GM18868 (cell line): ENCODE measurements at regions not wholly inside any gene's neighbourhood (a gene's known extent, or its start where the extent isn't known, plus 50 kb on each side); places are given as distances from the start of the nearest gene placed in this dataset.
"Not testable (repeated sequence)": the region's sequence is repeated elsewhere in the genome, so short reads cannot be mapped to it uniquely, and the experiment has no call there.

Experiments
- ATAC-seq: cut with Tn5 transposase; IDR thresholded peaks from one replicate; pipeline ENCODE4 v1.9.1; 2021; ENCODE audit warnings: mild to moderate bottlenecking, moderate library complexity; ENCODE audit not compliant: unreplicated experiment

DNA sequence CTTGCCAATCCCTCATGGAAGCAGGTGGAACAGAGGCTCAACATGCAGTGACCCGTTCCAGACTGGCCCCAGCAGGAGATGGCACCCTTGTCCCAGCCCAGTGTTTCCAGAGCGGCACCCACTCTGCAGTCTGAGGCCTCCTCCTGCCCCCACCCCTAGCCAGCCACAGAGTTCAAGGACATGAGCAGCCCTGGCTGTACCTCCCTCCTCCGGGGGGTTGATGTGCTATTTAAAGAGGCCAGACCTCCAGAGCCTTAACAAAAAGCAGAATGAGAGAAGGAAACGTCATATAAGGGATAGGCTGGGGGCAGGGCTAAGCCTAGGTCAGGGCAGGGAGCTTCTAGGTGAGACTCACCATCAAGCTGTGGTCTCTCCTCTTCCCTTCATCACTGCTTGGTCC, 115.7 kb upstream of the NANOS1 start:
- ATAC-seq, result no peak

GRCh38 chr10:118914629-118915028, 114.9 kb upstream of the NANOS1 start:
- ATAC-seq, result no peak

GRCh38 chr10:118915161-118915560, 114.4 kb upstream of the NANOS1 start:
- no peak for ATAC-seq

DNA sequence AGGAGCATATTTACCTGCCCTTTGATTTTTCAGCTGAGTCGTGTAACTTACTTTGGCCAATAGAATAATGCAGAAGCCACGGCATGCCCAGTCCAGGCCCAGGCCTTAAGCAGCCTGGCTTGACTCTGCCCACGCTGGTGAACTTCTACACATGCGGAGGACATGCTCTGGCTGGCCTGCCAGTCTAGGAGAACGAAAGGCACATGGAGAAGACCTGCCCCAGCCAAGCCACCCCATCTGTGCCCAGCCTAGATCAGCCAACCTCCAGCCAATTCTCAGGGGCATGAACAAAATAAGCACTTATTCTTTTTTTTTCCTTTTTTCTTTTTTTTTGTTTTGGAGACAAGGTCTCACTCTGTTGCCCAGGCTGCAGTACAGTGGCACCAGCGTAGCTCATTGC, 112.7 kb upstream of the NANOS1 start:
- ATAC-seq, result no peak

- no peak for ATAC-seq
Observed at GRCh38 chr10:118917701-118918100, 111.8 kb upstream of the NANOS1 start.

- ATAC-seq, result no peak
Observed at GRCh38 chr10:118918116-118918515, 111.4 kb upstream of the NANOS1 start.

GRCh38 chr10:118918587-118918986, 110.9 kb upstream of the NANOS1 start:
- no peak for ATAC-seq

GRCh38 chr10:118920206-118920605, 109.3 kb upstream of the NANOS1 start:
- ATAC-seq, result no peak

DNA sequence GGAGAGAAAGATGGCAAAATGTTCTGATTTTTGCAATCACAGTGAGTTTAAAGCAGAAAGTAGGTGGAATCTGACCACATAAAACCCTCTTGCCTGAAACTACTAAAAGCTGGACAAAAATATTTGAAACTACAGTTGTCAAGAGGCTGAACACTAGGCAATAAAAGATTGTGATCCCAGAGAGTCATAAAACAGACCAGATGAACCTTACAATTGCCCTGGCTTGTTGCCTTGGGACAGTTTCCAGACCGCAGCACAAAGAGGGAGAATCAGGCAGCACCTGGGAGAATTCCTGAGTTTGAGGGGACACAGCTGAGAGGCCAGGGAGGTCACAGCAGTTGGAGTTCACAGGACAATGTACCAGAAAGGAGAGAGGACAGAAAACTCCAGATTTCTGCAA, 107.3 kb upstream of the NANOS1 start:
- ATAC-seq, result no peak

GRCh38 chr10:118922972-118923371, 106.5 kb upstream of the NANOS1 start:
- ATAC-seq, result no peak

DNA sequence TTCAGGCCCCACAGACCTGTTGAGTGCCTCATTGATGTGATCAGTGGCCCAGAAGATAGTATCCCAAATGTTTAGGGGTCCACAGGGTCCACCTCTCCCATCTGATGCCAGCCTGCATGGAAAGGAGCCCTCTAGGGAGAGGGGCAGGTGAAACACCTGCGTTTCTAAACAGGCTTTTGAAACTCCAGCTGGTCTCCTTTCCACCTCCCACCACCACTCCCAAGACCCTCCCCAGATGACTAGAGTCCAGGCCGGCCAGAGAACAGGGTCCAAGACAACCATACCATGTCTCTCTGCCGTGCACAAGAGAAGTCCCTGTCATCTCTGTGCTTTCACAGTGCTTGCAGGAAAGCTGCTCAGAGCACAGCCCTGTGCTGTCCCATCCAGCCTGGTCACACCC, 105.0 kb upstream of the NANOS1 start:
- no peak for ATAC-seq

GRCh38 chr10:118925404-118926071, 104.0 kb upstream of the NANOS1 start:
- ATAC-seq, result no peak

- ATAC-seq, result no peak
Observed at GRCh38 chr10:118926072-118926417, 103.5 kb upstream of the NANOS1 start.

DNA sequence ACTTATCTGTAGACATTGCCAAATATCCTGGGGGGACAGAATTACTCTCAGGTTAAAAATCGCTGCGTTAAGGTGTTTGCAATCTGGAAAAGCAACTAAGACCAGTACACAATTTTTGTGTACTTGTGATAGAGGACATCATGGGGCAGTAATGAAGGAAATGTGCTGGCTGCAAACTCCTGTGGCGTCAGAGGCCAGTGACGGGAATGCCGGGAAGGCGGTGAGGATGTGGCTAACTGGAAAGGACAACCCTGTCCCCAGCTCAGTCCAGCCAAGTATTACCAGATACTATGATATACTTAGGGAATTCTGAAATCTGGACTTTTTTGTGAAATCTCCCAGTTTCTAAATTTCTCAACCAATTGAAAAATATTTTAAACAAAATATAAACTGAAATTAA, 103.1 kb upstream of the NANOS1 start:
- ATAC-seq, result no peak

GRCh38 chr10:118926903-118927302, 102.6 kb upstream of the NANOS1 start:
- ATAC-seq, result no peak

GRCh38 chr10:118927321-118927720, 102.2 kb upstream of the NANOS1 start:
- ATAC-seq, result no peak

GRCh38 chr10:118930614-118931013, 98.9 kb upstream of the NANOS1 start:
- no peak for ATAC-seq

DNA sequence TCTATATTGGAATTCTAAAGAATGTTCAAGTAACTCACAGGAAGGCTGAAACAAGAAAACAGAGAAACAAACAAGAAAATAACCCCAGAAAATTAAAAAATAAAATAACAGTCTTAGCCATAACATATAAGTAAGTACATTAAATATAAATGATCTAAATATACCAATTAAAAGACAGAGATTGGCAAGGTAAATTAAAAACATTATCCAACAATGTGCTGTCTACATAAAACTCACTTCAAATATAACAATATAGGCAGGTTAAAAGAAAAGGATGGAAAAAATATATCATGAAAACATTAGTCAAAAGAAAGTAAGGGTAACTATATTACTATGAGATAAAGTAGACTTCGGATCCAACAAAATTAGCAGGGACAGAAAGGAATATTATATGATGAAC, 98.1 kb upstream of the NANOS1 start:
- ATAC-seq, result no peak

GRCh38 chr10:118932154-118932553, 97.4 kb upstream of the NANOS1 start:
- not testable (repeated sequence) for ATAC-seq

GRCh38 chr10:118937226-118937625, 92.3 kb upstream of the NANOS1 start:
- no peak for ATAC-seq

DNA sequence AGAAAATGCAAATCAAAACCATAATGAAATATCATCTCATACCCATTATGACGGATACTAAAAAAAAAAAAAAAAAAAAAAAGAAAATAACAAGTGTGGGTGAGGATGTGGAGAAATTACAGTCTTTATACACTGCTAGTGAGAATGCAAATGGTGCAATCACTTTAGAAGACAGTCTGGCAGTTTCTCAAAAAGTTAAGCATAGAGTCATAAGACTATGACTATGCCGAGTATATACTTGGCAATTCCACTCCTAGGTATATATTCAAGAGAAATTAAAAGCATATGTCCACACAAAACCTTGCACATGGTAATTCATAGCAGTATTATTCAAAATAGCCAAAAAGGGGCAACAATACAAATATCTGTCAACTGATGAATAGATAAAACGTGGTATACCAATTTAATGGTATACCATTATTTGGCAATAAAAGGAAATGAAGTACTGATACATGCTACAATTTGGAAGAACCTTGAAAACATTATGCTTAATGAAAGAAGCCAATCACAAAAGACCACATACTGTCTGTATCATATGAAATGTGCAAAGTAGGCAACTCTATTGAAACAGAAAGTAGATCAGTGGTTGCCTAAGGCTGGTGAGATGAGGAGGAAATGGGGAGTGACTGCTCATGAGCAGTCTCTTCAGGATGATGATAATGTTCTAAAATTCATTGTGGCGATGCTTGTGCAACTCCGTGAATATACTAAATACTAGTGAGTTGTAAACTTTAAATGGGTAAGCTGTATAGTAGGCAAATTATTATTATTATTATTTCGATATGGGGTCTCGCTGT, 90.1 kb upstream of the NANOS1 start:
- ATAC-seq, result no peak

DNA sequence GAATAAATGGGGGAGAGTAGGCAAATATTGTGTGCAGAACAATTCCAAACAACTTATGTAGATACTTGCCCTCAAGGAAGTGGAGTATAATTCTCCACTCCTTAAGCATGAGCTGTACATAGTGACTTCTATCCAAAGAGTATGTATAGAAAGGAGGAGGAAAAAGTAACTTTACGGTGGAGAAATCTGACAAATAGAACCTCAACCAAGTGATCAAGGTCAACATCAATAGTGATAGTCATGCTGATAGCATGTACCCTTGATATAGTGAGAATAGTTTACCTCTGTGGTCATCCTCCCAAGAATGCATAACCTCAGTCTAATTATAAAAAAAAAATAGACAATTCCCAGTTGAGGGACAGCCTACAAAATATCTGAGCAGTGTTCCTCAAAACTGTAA, 89.1 kb upstream of the NANOS1 start:
- ATAC-seq, result no peak

DNA sequence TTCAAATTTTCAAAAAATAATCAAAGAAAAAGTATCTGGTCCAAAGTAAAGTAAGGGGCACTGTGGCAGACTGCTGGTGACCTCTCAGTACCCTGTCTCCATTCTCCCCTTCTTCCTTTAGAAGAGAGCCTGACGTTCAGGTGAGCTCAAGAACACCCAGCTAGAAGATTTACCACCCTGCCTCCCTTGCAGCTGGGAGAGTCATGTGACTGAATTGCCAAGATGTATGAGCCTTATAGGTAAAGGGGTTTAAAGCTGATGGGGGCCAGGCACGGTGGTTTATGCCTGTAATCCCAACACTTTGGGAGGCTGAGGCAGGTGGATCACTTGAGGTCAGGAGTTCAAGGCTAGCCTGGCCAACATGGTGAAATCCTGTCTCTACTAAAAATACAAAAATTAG, 86.3 kb upstream of the NANOS1 start:
- ATAC-seq, result no peak
